IMR-90 (cell line): ENCODE measurements at regions not wholly inside any gene's neighbourhood (a gene's known extent, or its start where the extent isn't known, plus 50 kb on each side); places are given as distances from the start of the nearest gene placed in this dataset.

ENCODE experiments used
- CEBPB ChIP-seq: IDR thresholded peaks from 2 replicates; pipeline ENCODE4 v1.6.1; 2012; ENCODE audit warnings: low read depth, low read length, improper control_type of control experiment
- MAFK ChIP-seq: IDR thresholded peaks from 2 replicates; pipeline ENCODE4 v1.6.1; 2012; ENCODE audit warnings: low read depth, low read length, improper control_type of control experiment
- MAZ ChIP-seq: IDR thresholded peaks from 2 replicates; pipeline ENCODE4 v1.6.1; 2012; ENCODE audit warnings: low read depth, mild to moderate bottlenecking, low read length, improper control_type of control experiment, moderate library complexity, borderline replicate concordance
- POLR2A ChIP-seq: IDR thresholded peaks from 2 replicates; pipeline ENCODE4 v1.6.1; 2012; ENCODE audit warnings: mild to moderate bottlenecking, low read depth, low read length
- RAD21 ChIP-seq: IDR thresholded peaks from 2 replicates; pipeline ENCODE4 v1.6.1; 2012; ENCODE audit warnings: low read length, improper control_type of control experiment
- RCOR1 ChIP-seq: IDR thresholded peaks from 2 replicates; pipeline ENCODE4 v1.6.1; 2012; ENCODE audit warnings: mild to moderate bottlenecking, low read length, improper control_type of control experiment; ENCODE audit not compliant: insufficient replicate concordance
- RFX5 ChIP-seq: IDR thresholded peaks from 2 replicates; pipeline ENCODE4 v1.8.0; 2012; ENCODE audit warnings: low read depth, mild to moderate bottlenecking, low read length, moderate library complexity
- SMC3 ChIP-seq: fragments of 150-350 bp; IDR thresholded peaks from 2 replicates; pipeline ENCODE4 v1.6.1; 2016; ENCODE audit warnings: low read depth, mild to moderate bottlenecking, antibody characterized with exemption, low read length, moderate library complexity
- TF ChIP-seq, protein P1 (sequence below): conservative IDR thresholded peaks from 2 replicates; pipeline ENCODE4 v1.5.1; 2012; ENCODE audit warnings: mild to moderate bottlenecking, low read depth, low read length, improper control_type of control experiment
- TF ChIP-seq, protein P2 (sequence below): fragments of 150-350 bp; IDR thresholded peaks from 2 replicates; pipeline ENCODE4 v1.6.1; 2016; ENCODE audit warnings: low read depth, mild to moderate bottlenecking, low read length, moderate library complexity, borderline replicate concordance
- TF ChIP-seq, protein P3 (sequence below): fragments of 150-350 bp; IDR thresholded peaks from 2 replicates; pipeline ENCODE4 v1.6.1; 2017; ENCODE audit warnings: mild to moderate bottlenecking, antibody characterized with exemption, low read length, low read depth

DNA sequence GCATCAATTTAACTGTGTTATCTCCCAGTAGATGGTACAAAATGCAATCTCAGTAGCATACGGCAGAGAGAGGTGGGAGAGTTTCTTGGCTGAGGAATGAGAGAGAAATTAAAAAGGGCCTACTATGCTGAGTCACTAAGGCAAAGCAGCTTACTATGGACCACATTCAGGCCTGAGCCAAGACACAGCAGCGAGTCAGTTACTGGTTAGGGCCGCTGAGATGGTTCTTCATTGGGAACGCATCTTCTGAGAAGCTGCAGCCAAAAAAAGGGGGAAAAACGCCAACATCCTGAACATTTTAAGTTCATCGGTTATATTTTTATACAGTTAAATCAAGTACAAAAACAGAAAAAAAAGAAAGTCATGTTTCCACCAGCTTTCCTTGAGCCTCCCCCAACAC, 61.1 kb upstream of the BDNF start:
- TF ChIP-seq, protein P1, sequence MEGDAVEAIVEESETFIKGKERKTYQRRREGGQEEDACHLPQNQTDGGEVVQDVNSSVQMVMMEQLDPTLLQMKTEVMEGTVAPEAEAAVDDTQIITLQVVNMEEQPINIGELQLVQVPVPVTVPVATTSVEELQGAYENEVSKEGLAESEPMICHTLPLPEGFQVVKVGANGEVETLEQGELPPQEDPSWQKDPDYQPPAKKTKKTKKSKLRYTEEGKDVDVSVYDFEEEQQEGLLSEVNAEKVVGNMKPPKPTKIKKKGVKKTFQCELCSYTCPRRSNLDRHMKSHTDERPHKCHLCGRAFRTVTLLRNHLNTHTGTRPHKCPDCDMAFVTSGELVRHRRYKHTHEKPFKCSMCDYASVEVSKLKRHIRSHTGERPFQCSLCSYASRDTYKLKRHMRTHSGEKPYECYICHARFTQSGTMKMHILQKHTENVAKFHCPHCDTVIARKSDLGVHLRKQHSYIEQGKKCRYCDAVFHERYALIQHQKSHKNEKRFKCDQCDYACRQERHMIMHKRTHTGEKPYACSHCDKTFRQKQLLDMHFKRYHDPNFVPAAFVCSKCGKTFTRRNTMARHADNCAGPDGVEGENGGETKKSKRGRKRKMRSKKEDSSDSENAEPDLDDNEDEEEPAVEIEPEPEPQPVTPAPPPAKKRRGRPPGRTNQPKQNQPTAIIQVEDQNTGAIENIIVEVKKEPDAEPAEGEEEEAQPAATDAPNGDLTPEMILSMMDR, result no peak
- TF ChIP-seq CEBPB (no peak), POLR2A (no peak), RFX5 (no peak), MAFK (no peak), MAZ (no peak), RAD21 (no peak), SMC3 (no peak), RCOR1 (no peak)
- TF ChIP-seq, protein P2, sequence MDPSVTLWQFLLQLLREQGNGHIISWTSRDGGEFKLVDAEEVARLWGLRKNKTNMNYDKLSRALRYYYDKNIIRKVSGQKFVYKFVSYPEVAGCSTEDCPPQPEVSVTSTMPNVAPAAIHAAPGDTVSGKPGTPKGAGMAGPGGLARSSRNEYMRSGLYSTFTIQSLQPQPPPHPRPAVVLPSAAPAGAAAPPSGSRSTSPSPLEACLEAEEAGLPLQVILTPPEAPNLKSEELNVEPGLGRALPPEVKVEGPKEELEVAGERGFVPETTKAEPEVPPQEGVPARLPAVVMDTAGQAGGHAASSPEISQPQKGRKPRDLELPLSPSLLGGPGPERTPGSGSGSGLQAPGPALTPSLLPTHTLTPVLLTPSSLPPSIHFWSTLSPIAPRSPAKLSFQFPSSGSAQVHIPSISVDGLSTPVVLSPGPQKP, result no peak
- TF ChIP-seq, protein P3, sequence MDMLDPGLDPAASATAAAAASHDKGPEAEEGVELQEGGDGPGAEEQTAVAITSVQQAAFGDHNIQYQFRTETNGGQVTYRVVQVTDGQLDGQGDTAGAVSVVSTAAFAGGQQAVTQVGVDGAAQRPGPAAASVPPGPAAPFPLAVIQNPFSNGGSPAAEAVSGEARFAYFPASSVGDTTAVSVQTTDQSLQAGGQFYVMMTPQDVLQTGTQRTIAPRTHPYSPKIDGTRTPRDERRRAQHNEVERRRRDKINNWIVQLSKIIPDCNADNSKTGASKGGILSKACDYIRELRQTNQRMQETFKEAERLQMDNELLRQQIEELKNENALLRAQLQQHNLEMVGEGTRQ, result no peak
